HEK293T (cell line): ENCODE measurements at regions not wholly inside any gene's neighbourhood (a gene's known extent, or its start where the extent isn't known, plus 50 kb on each side); places are given as distances from the start of the nearest gene placed in this dataset.

Experiments used
- ARNT ChIP-seq: fragments of 450-650 bp; IDR thresholded peaks from 2 replicates; pipeline ENCODE4 v1.6.1; 2017; ENCODE audit warnings: mild to moderate bottlenecking
- BHLHE40 ChIP-seq: fragments of 450-650 bp; IDR thresholded peaks from 2 replicates; pipeline ENCODE4 v1.6.1; 2016; ENCODE audit warnings: mild to moderate bottlenecking, moderate library complexity, borderline replicate concordance
- CTBP1 ChIP-seq: fragments of 450-650 bp; IDR thresholded peaks from 2 replicates; pipeline ENCODE4 v1.6.1; 2016; ENCODE audit warnings: borderline replicate concordance
- ELF4 ChIP-seq: fragments of 450-650 bp; IDR thresholded peaks from 2 replicates; pipeline ENCODE4 v1.6.1; 2017; ENCODE audit warnings: antibody characterized with exemption
- FOXA1 ChIP-seq: fragments of 450-650 bp; IDR thresholded peaks from 2 replicates; pipeline ENCODE4 v1.6.1; 2016; ENCODE audit warnings: mild to moderate bottlenecking
- FOXM1 ChIP-seq: fragments of 450-650 bp; IDR thresholded peaks from 2 replicates; pipeline ENCODE4 v1.6.1; 2017; ENCODE audit warnings: mild to moderate bottlenecking, borderline replicate concordance
- NFRKB ChIP-seq: fragments of 450-650 bp; IDR thresholded peaks from 2 replicates; pipeline ENCODE4 v1.6.1; 2016; ENCODE audit warnings: mild to moderate bottlenecking, moderate library complexity
- SP1 ChIP-seq: fragments of 450-650 bp; IDR thresholded peaks from 2 replicates; pipeline ENCODE4 v1.6.1; 2017
- SUZ12 ChIP-seq: fragments of 450-650 bp; IDR thresholded peaks from 2 replicates; pipeline ENCODE4 v1.6.1; 2016; ENCODE audit warnings: mild to moderate bottlenecking
- TARDBP ChIP-seq: fragments of 450-650 bp; IDR thresholded peaks from 2 replicates; pipeline ENCODE4 v1.6.1; 2016
- ZNF384 ChIP-seq: fragments of 450-650 bp; IDR thresholded peaks from 2 replicates; pipeline ENCODE4 v1.6.1; 2016
- TF ChIP-seq, protein P1 (sequence below): fragments of 450-650 bp; IDR thresholded peaks from 2 replicates; pipeline ENCODE4 v1.6.1; 2016

GRCh38 chr1:193588311-193589082 lies 402.1 kb upstream of the B3GALT2 start:
- TF ChIP-seq FOXA1 (no peak), SUZ12 (no peak), BHLHE40 (no peak), ARNT (no peak), NFRKB (no peak), ELF4 (no peak), SP1 (no peak), TARDBP (no peak), FOXM1 (no peak), CTBP1 (no peak), ZNF384 (no peak)
- TF ChIP-seq, protein P1, sequence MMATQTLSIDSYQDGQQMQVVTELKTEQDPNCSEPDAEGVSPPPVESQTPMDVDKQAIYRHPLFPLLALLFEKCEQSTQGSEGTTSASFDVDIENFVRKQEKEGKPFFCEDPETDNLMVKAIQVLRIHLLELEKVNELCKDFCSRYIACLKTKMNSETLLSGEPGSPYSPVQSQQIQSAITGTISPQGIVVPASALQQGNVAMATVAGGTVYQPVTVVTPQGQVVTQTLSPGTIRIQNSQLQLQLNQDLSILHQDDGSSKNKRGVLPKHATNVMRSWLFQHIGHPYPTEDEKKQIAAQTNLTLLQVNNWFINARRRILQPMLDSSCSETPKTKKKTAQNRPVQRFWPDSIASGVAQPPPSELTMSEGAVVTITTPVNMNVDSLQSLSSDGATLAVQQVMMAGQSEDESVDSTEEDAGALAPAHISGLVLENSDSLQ, result no peak
